AG09309 (cell line): ENCODE measurements at regions not wholly inside any gene's neighbourhood (a gene's known extent, or its start where the extent isn't known, plus 50 kb on each side); places are given as distances from the start of the nearest gene placed in this dataset.
"Not testable (repeated sequence)": the region's sequence is repeated elsewhere in the genome, so short reads cannot be mapped to it uniquely, and the experiment has no call there.

Experiments used
- DNase-seq: peaks from one replicate; pipeline ENCODE4 v3.0.0-alpha.2; 2010; ENCODE audit warnings: low read depth
- H3K4me3 ChIP-seq: 2 replicates; pipeline ENCODE4 v1.5.1; 2011; ENCODE audit warnings: mild to moderate bottlenecking, low read depth, low read length, moderate library complexity; ENCODE audit not compliant: control insufficient read depth
- CTCF ChIP-seq: IDR thresholded peaks from 2 replicates; pipeline ENCODE4 v1.5.1; 2011; ENCODE audit warnings: mild to moderate bottlenecking, low read depth, low read length, inconsistent platforms; ENCODE audit not compliant: insufficient read depth, control insufficient read depth; ENCODE audit errors: missing control alignments

DNA sequence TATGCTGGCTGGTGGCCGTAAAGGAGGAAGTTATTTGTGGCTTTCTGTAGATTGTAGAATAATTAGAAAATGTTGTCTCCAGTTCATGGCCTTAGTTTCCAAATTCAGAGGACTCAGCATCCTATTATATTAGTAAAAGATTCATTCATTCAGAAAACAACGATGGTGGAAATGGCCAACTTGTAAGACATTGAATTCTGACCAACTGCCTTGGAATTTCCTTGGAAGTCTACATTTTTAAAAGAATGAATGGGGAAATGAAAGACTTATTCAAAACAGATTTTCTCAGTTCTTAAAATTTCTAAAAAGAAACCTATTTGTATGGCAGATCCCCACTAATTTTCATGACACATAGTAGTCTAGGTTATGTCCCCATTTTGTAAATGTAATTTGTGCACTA lies 561.5 kb downstream of the ANKRD50 start:
- DNase-seq, result no peak
- TF ChIP-seq CTCF, result no peak
- H3K4me3 ChIP-seq, result no peak overlapping the region

DNA sequence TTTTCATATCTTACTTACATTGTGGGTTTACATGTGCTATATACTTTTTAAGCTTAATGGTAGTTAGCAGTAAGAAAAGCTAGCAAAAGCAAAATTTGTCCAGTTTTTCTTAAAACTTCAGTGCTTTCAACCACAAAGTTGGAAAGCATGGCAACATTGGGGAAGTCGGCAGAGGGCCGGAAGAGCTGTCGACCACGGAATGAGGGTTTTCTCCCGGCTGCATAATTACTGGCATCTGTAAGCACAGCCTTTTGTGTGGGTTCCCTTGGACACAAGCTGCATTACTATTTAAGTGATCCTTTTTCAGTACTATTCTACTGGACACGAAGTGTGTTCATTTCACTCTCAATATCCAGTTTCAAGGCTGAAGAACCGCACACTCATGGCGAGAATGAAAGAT lies 560.4 kb downstream of the ANKRD50 start:
- no peak for TF ChIP-seq CTCF
- H3K4me3 ChIP-seq, result no peak overlapping the region
- DNase-seq, result no peak

- no peak overlapping the region for H3K4me3 ChIP-seq
- DNase-seq, result no peak
- TF ChIP-seq CTCF, result no peak
These were observed 557.3 kb downstream of the ANKRD50 start for GRCh38 chr4:124155239-124155638.

DNA sequence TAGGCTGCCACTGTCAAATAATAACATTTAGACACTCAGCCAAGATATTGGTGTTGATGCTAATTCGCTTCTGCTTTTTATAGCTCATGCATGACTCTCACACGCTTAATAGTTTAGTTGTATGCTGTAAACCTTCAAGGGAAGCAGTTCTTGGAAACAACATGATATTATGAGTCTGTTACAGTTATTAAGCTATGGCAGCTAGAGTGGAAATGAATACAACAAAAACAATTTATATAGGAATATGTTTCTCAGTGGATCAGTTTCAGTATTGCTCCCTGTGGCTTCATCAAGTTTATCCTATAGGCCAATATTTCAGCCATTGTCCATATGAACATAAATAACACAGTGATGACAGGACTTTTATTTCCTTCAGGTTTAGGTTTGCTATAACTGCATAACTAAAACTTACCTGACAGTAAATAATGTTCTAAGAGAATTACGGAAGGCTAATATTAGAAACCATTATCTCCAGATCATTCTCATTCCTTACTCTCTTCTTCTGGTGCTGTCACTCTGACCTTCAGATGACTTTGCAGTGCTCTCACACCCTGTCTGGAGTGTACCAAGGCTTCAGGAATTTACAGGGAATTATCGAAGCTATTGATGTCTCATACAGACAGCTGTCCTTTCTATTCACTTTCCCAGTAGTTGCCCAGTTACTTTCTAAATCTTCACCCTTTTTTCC lies 555.0 kb downstream of the ANKRD50 start:
- no peak for DNase-seq
- no peak for TF ChIP-seq CTCF

DNA sequence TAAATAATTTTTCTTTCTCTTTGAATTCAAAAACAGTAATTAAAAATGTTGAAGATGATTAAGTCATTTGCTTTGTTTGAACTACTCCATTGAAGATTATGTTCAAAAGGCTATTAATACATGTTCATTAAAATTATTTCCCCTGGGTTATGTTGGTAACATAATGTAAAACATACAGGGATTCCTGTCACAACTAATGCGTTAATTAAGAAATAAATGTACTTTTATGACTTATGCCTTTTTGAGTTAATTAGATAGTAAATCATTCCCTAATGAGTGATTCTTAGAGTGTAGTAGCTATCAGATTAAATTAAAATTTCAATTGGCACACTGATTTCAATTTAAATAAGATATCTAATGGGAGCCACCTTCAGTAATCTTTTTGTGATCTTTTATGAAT lies 549.1 kb downstream of the ANKRD50 start:
- H3K4me3 ChIP-seq, result no peak overlapping the region
- no peak for TF ChIP-seq CTCF
- DNase-seq, result no peak

More for the DNA sequence above, 555.0 kb downstream of the ANKRD50 start:
- H3K4me3 ChIP-seq, result no peak overlapping the region

DNA sequence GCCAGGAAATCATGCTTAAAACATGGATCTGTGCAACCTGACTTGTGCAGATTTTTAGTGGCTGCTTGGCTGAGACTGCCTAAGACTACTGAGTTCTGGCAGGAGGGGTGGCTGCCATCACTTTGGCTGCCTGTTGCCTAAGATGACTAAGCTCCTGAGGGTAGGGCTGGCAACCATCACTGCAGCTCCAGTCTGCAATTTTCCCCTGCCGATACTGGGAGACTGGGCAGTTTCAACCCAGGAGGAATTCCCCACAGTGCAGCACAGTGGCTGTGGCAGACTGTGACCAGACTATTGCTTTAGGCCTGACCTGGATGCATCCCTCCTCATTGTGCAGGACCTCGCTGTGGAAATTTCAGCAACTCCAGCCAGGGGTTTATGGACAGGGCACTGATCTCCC lies 544.9 kb downstream of the ANKRD50 start:
- no peak for TF ChIP-seq CTCF
- no peak for DNase-seq
- no peak overlapping the region for H3K4me3 ChIP-seq

GRCh38 chr4:124169524-124169923 lies 543.0 kb downstream of the ANKRD50 start:
- not testable (repeated sequence) for DNase-seq, H3K4me3 ChIP-seq
